ENCODE measurements at regions not wholly inside any gene's neighbourhood (a gene's known extent, or its start where the extent isn't known, plus 50 kb on each side); places are given as distances from the start of the nearest gene placed in this dataset.

- TF ChIP-seq CTCF (IDR thresholded peaks at IDR 0.05) (no peak), POLR2A (IDR thresholded peaks at IDR 0.05) (no peak), POLR2AphosphoS5 (IDR thresholded peaks at IDR 0.05) (no peak)
Measured at GRCh38 chr3:99021466-99021865, 120.0 kb upstream of the DCBLD2 start.

Data from stomach (tissue), 4 donors.